Neural progenitor cell (in vitro differentiated cells): ENCODE measurements at regions not wholly inside any gene's neighbourhood (a gene's known extent, or its start where the extent isn't known, plus 50 kb on each side); places are given as distances from the start of the nearest gene placed in this dataset.

Source experiments
- DNase-seq: peaks from one replicate; pipeline ENCODE4 v3.0.0-alpha.2; 2016; ENCODE audit warnings: low spot score
- H2AFZ ChIP-seq: fragments of 200-600 bp; sonication (generic); replicated peaks from 2 replicates; pipeline ENCODE4 v1.6.1; 2016; ENCODE audit warnings: antibody characterized with exemption
- H3F3A ChIP-seq: fragments of 200-600 bp; sonication (generic); 2 replicates; pipeline ENCODE4 v1.6.1; 2016; ENCODE audit warnings: antibody characterized with exemption, low read depth
- H3K27ac ChIP-seq: fragments of 200-600 bp; sonication (generic); 2 replicates; pipeline ENCODE4 v1.5.1; 2016; ENCODE audit warnings: mild to moderate bottlenecking
- H3K27me3 ChIP-seq: fragments of 200-600 bp; sonication (generic); 2 replicates; pipeline ENCODE4 v1.6.1; 2016; ENCODE audit warnings: mild to moderate bottlenecking, moderate library complexity
- H3K36me3 ChIP-seq: fragments of 200-600 bp; sonication (generic); 2 replicates; pipeline ENCODE4 v1.5.1; 2016
- H3K4me1 ChIP-seq: fragments of 200-600 bp; sonication (generic); 2 replicates; pipeline ENCODE4 v1.6.1; 2016; ENCODE audit warnings: mixed run types
- H3K4me2 ChIP-seq: fragments of 200-600 bp; sonication (generic); 2 replicates; pipeline ENCODE4 v1.6.1; 2016
- H3K4me3 ChIP-seq: fragments of 200-600 bp; sonication (generic); 2 replicates; pipeline ENCODE4 v1.5.1; 2016
- H3K79me2 ChIP-seq: fragments of 200-600 bp; sonication (generic); 2 replicates; pipeline ENCODE4 v1.6.1; 2016; ENCODE audit warnings: low read depth
- H3K9ac ChIP-seq: fragments of 200-600 bp; sonication (generic); 2 replicates; pipeline ENCODE4 v1.6.1; 2016
- H3K9me3 ChIP-seq: fragments of 200-600 bp; sonication (generic); 2 replicates; pipeline ENCODE4 v1.5.1; 2016; ENCODE audit warnings: low read depth
- H4K20me1 ChIP-seq: fragments of 200-600 bp; sonication (generic); 2 replicates; pipeline ENCODE4 v1.6.1; 2016; ENCODE audit warnings: low read depth
- H3K27ac Mint-ChIP-seq: 3 replicates; pipeline ENCODE4 v1.8.0; 2021; ENCODE audit warnings: mixed read lengths
- H3K27me3 Mint-ChIP-seq: 2 replicates; pipeline ENCODE4 v1.8.0; 2022; ENCODE audit warnings: low read depth, mild to moderate bottlenecking, inconsistent platforms, moderate library complexity, mixed read lengths; ENCODE audit not compliant: insufficient read depth
- H3K36me3 Mint-ChIP-seq: 3 replicates; pipeline ENCODE4 v1.8.0; 2021; ENCODE audit warnings: mixed read lengths
- H3K4me1 Mint-ChIP-seq: 3 replicates; pipeline ENCODE4 v1.8.0; 2021; ENCODE audit warnings: mixed read lengths
- H3K4me3 Mint-ChIP-seq: 3 replicates; pipeline ENCODE4 v1.8.0; 2021; ENCODE audit warnings: mild to moderate bottlenecking, moderate library complexity, mixed read lengths
- H3K9me3 Mint-ChIP-seq: 3 replicates; pipeline ENCODE4 v1.8.0; 2020; ENCODE audit warnings: mixed read lengths
- EZH2 ChIP-seq: fragments of 200-600 bp; sonication (generic); IDR thresholded peaks from 2 replicates; pipeline ENCODE4 v1.6.1; 2017; ENCODE audit warnings: antibody characterized with exemption, mild to moderate bottlenecking, moderate library complexity
- EZH2phosphoT487 ChIP-seq: fragments of 200-600 bp; sonication (generic); IDR thresholded peaks from 2 replicates; pipeline ENCODE4 v1.6.1; 2017; ENCODE audit warnings: antibody characterized with exemption
- TF ChIP-seq, protein P1 (sequence below): fragments of 200-600 bp; sonication (generic); IDR thresholded peaks from 2 replicates; pipeline ENCODE4 v1.5.1; 2017; ENCODE audit warnings: antibody characterized with exemption, mild to moderate bottlenecking

- Mint-ChIP-seq H3K36me3 (no peaks in the 10 kb centered on the region), H3K27me3 (no peaks in the 10 kb centered on the region), H3K27ac (no peak overlapping the region), H3K4me3 (no peak overlapping the region), H3K4me1 (peaks cover 12% of the 10 kb centered on the region), H3K9me3 (peaks cover 12% of the 10 kb centered on the region)
- H3K9ac ChIP-seq, result no peak overlapping the region
- peaks cover 8% of the 10 kb centered on the region for H3K4me1 ChIP-seq
- no peak overlapping the region for H2AFZ ChIP-seq
- TF ChIP-seq EZH2phosphoT487 (no peak), EZH2 (no peak)
- TF ChIP-seq, protein P1, sequence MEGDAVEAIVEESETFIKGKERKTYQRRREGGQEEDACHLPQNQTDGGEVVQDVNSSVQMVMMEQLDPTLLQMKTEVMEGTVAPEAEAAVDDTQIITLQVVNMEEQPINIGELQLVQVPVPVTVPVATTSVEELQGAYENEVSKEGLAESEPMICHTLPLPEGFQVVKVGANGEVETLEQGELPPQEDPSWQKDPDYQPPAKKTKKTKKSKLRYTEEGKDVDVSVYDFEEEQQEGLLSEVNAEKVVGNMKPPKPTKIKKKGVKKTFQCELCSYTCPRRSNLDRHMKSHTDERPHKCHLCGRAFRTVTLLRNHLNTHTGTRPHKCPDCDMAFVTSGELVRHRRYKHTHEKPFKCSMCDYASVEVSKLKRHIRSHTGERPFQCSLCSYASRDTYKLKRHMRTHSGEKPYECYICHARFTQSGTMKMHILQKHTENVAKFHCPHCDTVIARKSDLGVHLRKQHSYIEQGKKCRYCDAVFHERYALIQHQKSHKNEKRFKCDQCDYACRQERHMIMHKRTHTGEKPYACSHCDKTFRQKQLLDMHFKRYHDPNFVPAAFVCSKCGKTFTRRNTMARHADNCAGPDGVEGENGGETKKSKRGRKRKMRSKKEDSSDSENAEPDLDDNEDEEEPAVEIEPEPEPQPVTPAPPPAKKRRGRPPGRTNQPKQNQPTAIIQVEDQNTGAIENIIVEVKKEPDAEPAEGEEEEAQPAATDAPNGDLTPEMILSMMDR, result no peak
- H3K4me2 ChIP-seq, result no peak overlapping the region
- no peaks in the 10 kb centered on the region for H3K27me3 ChIP-seq
- no peaks in the 10 kb centered on the region for H3K36me3 ChIP-seq
- no peaks in the 10 kb centered on the region for H4K20me1 ChIP-seq
- no peak for DNase-seq
- H3K9me3 ChIP-seq, result no peaks in the 10 kb centered on the region
- no peak overlapping the region for H3K4me3 ChIP-seq
- H3F3A ChIP-seq, result no peaks in the 10 kb centered on the region
- H3K79me2 ChIP-seq, result no peaks in the 10 kb centered on the region
- no peak overlapping the region for H3K27ac ChIP-seq
Measured at GRCh38 chr7:16099302-16099849, 322.0 kb downstream of the CRPPA start.

DNA sequence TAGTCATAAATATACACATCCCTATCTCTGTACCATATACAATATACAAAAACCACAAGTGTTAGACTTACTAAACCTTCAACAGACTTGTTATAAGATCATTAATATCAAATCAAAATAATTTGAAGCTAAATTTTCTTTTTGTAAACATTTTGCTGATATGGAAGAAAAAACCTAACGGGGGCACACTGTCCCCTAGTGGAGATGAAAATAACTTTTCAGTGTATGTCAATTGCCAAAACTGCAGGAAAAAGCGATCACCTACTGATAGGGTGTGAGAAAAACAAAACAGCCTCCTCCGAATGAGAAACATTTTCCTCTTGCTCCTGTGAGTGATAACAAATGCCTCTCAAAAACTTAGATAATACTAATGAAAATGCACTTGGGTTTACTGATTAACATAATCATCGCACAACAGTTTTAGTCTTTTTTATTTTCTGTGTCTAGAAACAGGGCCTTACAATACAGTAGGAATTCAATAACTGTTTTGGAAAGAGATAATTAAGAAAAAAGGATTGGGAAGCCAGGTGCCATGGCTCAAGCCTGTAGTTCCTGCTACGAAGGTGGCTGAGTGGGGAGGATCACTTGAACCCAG, 322.7 kb downstream of the CRPPA start:
- no peak overlapping the region for H3K4me2 ChIP-seq
- no peaks in the 10 kb centered on the region for H3K9me3 ChIP-seq
- Mint-ChIP-seq H3K4me3 (no peak overlapping the region), H3K36me3 (no peaks in the 10 kb centered on the region), H3K9me3 (peaks cover 10% of the 10 kb centered on the region), H3K4me1 (peaks cover 12% of the 10 kb centered on the region), H3K27ac (no peak overlapping the region), H3K27me3 (no peaks in the 10 kb centered on the region)
- H3K4me3 ChIP-seq, result no peak overlapping the region
- no peaks in the 10 kb centered on the region for H4K20me1 ChIP-seq
- no peak overlapping the region for H2AFZ ChIP-seq
- no peaks in the 10 kb centered on the region for H3K79me2 ChIP-seq
- H3F3A ChIP-seq, result no peaks in the 10 kb centered on the region
- H3K27me3 ChIP-seq, result no peaks in the 10 kb centered on the region
- no peaks in the 10 kb centered on the region for H3K36me3 ChIP-seq
- peaks cover 8% of the 10 kb centered on the region for H3K4me1 ChIP-seq
- H3K27ac ChIP-seq, result no peak overlapping the region
- DNase-seq, result peak; percentile 25
- no peak overlapping the region for H3K9ac ChIP-seq
- TF ChIP-seq EZH2phosphoT487 (no peak), EZH2 (no peak)
- TF ChIP-seq, protein P1, result peak; percentile 77

DNA sequence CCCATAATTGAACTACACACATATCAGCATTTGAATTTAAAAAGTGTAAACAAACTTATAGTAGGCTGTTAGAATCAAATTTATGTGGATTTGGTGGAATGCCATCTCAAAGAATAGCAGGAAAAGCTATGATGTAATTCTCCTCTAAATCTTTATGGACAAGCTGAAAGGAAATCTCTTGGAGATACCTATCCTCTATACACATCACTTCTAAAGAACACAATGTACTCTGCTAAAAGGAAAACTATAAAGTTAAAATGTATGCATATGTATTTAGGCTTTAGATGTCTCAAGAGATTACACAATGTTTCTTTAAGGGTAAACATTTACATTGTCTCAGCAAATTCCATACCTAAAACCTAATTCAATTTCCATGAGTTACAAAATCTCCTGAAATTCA, 323.3 kb downstream of the CRPPA start:
- Histone ChIP-seq H3K4me3 (no peak overlapping the region), H3K79me2 (no peaks in the 10 kb centered on the region), H3F3A (no peaks in the 10 kb centered on the region), H3K4me2 (no peak overlapping the region), H3K27me3 (no peaks in the 10 kb centered on the region), H3K4me1 (peaks cover 8% of the 10 kb centered on the region), H3K36me3 (no peaks in the 10 kb centered on the region), H3K27ac (no peak overlapping the region), H3K9ac (no peak overlapping the region), H3K9me3 (no peaks in the 10 kb centered on the region), H2AFZ (no peak overlapping the region), H4K20me1 (no peaks in the 10 kb centered on the region)
- TF ChIP-seq EZH2phosphoT487, result no peak
- TF ChIP-seq EZH2, result no peak
- TF ChIP-seq, protein P1, result no peak
- no peak for DNase-seq
- no peak overlapping the region for H3K27ac Mint-ChIP-seq
- peaks cover 12% of the 10 kb centered on the region for H3K4me1 Mint-ChIP-seq
- H3K4me3 Mint-ChIP-seq, result no peak overlapping the region
- no peaks in the 10 kb centered on the region for H3K36me3 Mint-ChIP-seq
- peaks cover 7% of the 10 kb centered on the region for H3K9me3 Mint-ChIP-seq
- no peaks in the 10 kb centered on the region for H3K27me3 Mint-ChIP-seq
